GM21367 (cell line): ENCODE measurements at regions not wholly inside any gene's neighbourhood (a gene's known extent, or its start where the extent isn't known, plus 50 kb on each side); places are given as distances from the start of the nearest gene placed in this dataset.
"Not testable (repeated sequence)": the region's sequence is repeated elsewhere in the genome, so short reads cannot be mapped to it uniquely, and the experiment has no call there.

ENCODE experiments used
- ATAC-seq: cut with Tn5 transposase; IDR thresholded peaks from one replicate; pipeline ENCODE4 v1.9.1; 2021; ENCODE audit not compliant: unreplicated experiment

- peak; percentile 28 for ATAC-seq
Measured at GRCh38 chr6:74597840-74598239, 608.0 kb downstream of the COL12A1 start.

- no peak for ATAC-seq
Measured at GRCh38 chr6:74597266-74597665, 608.6 kb downstream of the COL12A1 start.

- ATAC-seq, result no peak
Measured at GRCh38 chr6:74596588-74596987, 609.3 kb downstream of the COL12A1 start.

GRCh38 chr6:74594350-74594749 lies 611.5 kb downstream of the COL12A1 start:
- not testable (repeated sequence) for ATAC-seq

- no peak for ATAC-seq
Measured at GRCh38 chr6:74588094-74588832, 617.6 kb downstream of the COL12A1 start.

GRCh38 chr6:74587386-74587785 lies 618.5 kb downstream of the COL12A1 start:
- ATAC-seq, result no peak

GRCh38 chr6:74585753-74586152 lies 620.1 kb downstream of the COL12A1 start:
- no peak for ATAC-seq

- no peak for ATAC-seq
Measured at GRCh38 chr6:74581681-74582080, 624.2 kb downstream of the COL12A1 start.

GRCh38 chr6:74579794-74580193 lies 626.1 kb downstream of the COL12A1 start:
- no peak for ATAC-seq

- no peak for ATAC-seq
Measured at GRCh38 chr6:74579047-74579446, 626.8 kb downstream of the COL12A1 start.

- ATAC-seq, result no peak
Measured at GRCh38 chr6:74578339-74578738, 627.5 kb downstream of the COL12A1 start.

GRCh38 chr6:74577619-74578018 lies 628.2 kb downstream of the COL12A1 start:
- ATAC-seq, result peak; percentile 94

GRCh38 chr6:74574794-74575193 lies 631.1 kb downstream of the COL12A1 start:
- ATAC-seq, result no peak

GRCh38 chr6:74573613-74574012 lies 632.2 kb downstream of the COL12A1 start:
- no peak for ATAC-seq

- ATAC-seq, result no peak
Measured at GRCh38 chr6:74570044-74570443, 635.8 kb downstream of the COL12A1 start.

GRCh38 chr6:74568861-74569260 lies 637.0 kb downstream of the COL12A1 start:
- no peak for ATAC-seq

- ATAC-seq, result not testable (repeated sequence)
Measured at GRCh38 chr6:74567923-74568290, 637.9 kb downstream of the COL12A1 start.

- no peak for ATAC-seq
Measured at GRCh38 chr6:74567281-74567922, 638.5 kb downstream of the COL12A1 start.

GRCh38 chr6:74557236-74557635 lies 648.6 kb downstream of the COL12A1 start:
- ATAC-seq, result no peak

- no peak for ATAC-seq
Measured at GRCh38 chr6:74554041-74554440, 651.8 kb downstream of the COL12A1 start.

GRCh38 chr6:74551896-74552295 lies 654.0 kb downstream of the COL12A1 start:
- ATAC-seq, result no peak

GRCh38 chr6:74550821-74551220 lies 655.0 kb downstream of the COL12A1 start:
- ATAC-seq, result no peak

- ATAC-seq, result no peak
Measured at GRCh38 chr6:74549746-74550145, 656.1 kb downstream of the COL12A1 start.
